ENCODE measurements at regions not wholly inside any gene's neighbourhood (a gene's known extent, or its start where the extent isn't known, plus 50 kb on each side); places are given as distances from the start of the nearest gene placed in this dataset.
"Not testable (repeated sequence)": the region's sequence is repeated elsewhere in the genome, so short reads cannot be mapped to it uniquely, and the experiment has no call there.

GRCh38 chr4:85043812-85044496 lies 77.5 kb upstream of the WDFY3 start:
- Histone ChIP-seq H3K27ac (peak overlapping the region; percentile 33 to 63; a peak in 4 of 6 replicates), H3K4me1 (peaks cover 18% of the 10 kb centered on the region; the same call in 2 of the 3 replicates), H3K4me2 (peak overlapping the region; percentile 45; the same call in 2 of the 3 replicates)
- H3K4me3 ChIP-seq, FAIRE-seq, CTCF ChIA-PET, H3K9me3 ChIP-seq, POLR2A ChIA-PET: not testable (repeated sequence)
- 19% methylated on average over 3 of the region's 6 CpGs for WGBS (ENCODE audit: missing lambda C conversion rate)
- ATAC-seq (peak in 1 of 2 experiments; percentile 82; a peak in 3 of 6 replicates), DNase-seq (ENCODE audit: low read depth in 1 of 2, low spot score in 1 of 2) (peak in 1 of 2 experiments; percentile 72)

GRCh38 chr4:85050736-85051135 lies 84.2 kb upstream of the WDFY3 start:
- DNase-seq (ENCODE audit: low read depth in 1 of 2, low spot score in 1 of 2) (no peak), ATAC-seq (no peak), FAIRE-seq (no peak)
- Histone ChIP-seq H3K27ac (no peak overlapping the region), H3K4me1 (no peaks in the 10 kb centered on the region), H3K9me3 (no peaks in the 10 kb centered on the region), H3K4me2 (no peak overlapping the region), H3K4me3 (no peak overlapping the region)
- 0% methylated on average over 1 of the region's 1 CpG for WGBS (ENCODE audit: missing lambda C conversion rate)
- POLR2A ChIA-PET: no interaction called here
- CTCF ChIA-PET: interaction anchor here (0.8 kb wide), 1 partner anchor 14 kb away, joined by 3 read pairs; no protein-coding TSS in a partner anchor
- TF ChIP-seq PBX3 (IDR thresholded peaks at IDR 0.05) (no peak), HDAC2 (IDR thresholded peaks at IDR 0.05) (no peak)

- 20% methylated on average over 2 of the region's 2 CpGs for WGBS (ENCODE audit: missing lambda C conversion rate)
- FAIRE-seq: no peak
- ChIA-PET POLR2A (no interaction called here), CTCF (interaction anchor here (0.5 kb wide), 1 partner anchor 301 kb away, joined by 3 read pairs; no protein-coding TSS in a partner anchor)
- Histone ChIP-seq H3K27ac (no peak overlapping the region), H3K4me3 (no peak overlapping the region), H3K4me2 (no peak overlapping the region), H3K4me1 (no peaks in the 10 kb centered on the region), H3K9me3 (no peaks in the 10 kb centered on the region)
- no peak for ATAC-seq
- DNase-seq (ENCODE audit: low read depth in 1 of 2, low spot score in 1 of 2): no peak
- TF ChIP-seq ATOH8 (CRISPR knock-in tag; IDR thresholded peaks at IDR 0.05; ENCODE audit: low read depth) (no peak), GATA3 (IDR thresholded peaks at IDR 0.05; ENCODE audit: borderline replicate concordance) (no peak), ZNF302 (CRISPR knock-in tag; IDR thresholded peaks at IDR 0.05) (no peak), CHD4 (IDR thresholded peaks at IDR 0.05; ENCODE audit: borderline replicate concordance) (no peak), CHD2 (IDR thresholded peaks at IDR 0.05; ENCODE audit: low read length, partially characterized antibody) (no peak), EHMT2 (IDR thresholded peaks at IDR 0.05; ENCODE audit: low read depth) (no peak), MAX (IDR thresholded peaks at IDR 0.05) (no peak), FOXS1 (CRISPR knock-in tag; IDR thresholded peaks at IDR 0.05) (no peak), E2F6 (IDR thresholded peaks at IDR 0.05; ENCODE audit: borderline replicate concordance, low read depth) (no peak), ZC3H11A (IDR thresholded peaks at IDR 0.05) (no peak), SREBF2 (IDR thresholded peaks at IDR 0.05) (no peak)
These were observed 85.0 kb upstream of the WDFY3 start for GRCh38 chr4:85051526-85051925.

- WGBS (ENCODE audit: missing lambda C conversion rate): 14% methylated on average over 2 of the region's 3 CpGs
- DNase-seq (ENCODE audit: low read depth in 1 of 2, low spot score in 1 of 2); FAIRE-seq; H3K9me3 ChIP-seq; H3K4me1 ChIP-seq; H3K4me3 ChIP-seq; H3K27ac ChIP-seq; H3K4me2 ChIP-seq; CTCF ChIA-PET; ATAC-seq; POLR2A ChIA-PET: not testable (repeated sequence)
These were observed 88.4 kb upstream of the WDFY3 start for GRCh38 chr4:85054925-85055324.

GRCh38 chr4:85058551-85058950 lies 92.1 kb upstream of the WDFY3 start:
- FAIRE-seq (no peak), DNase-seq (ENCODE audit: low read depth in 1 of 2, low spot score in 1 of 2) (no peak), ATAC-seq (no peak)
- POLR2A ChIA-PET: no interaction called here
- WGBS (ENCODE audit: missing lambda C conversion rate): 71% methylated on average over 3 of the region's 3 CpGs
- Histone ChIP-seq H3K27ac (no peak overlapping the region), H3K4me3 (no peak overlapping the region), H3K4me2 (no peak overlapping the region), H3K4me1 (no peaks in the 10 kb centered on the region), H3K9me3 (no peaks in the 10 kb centered on the region)
- TF ChIP-seq FOSL2 (IDR thresholded peaks at IDR 0.05) (no peak), FOSL2 (CRISPR knock-in tag; IDR thresholded peaks at IDR 0.05) (no peak), EP300 (IDR thresholded peaks at IDR 0.05) (no peak), RCOR1 (IDR thresholded peaks at IDR 0.05; ENCODE audit: low read depth, low read length) (no peak), CBX2 (IDR thresholded peaks at IDR 0.05; ENCODE audit: borderline replicate concordance, low read depth) (no peak), POLR2AphosphoS2 (conservative IDR thresholded peaks at IDR 0.05; ENCODE audit: low read length) (no peak), JUN (IDR thresholded peaks at IDR 0.05) (no peak), NPAS2 (CRISPR knock-in tag; IDR thresholded peaks at IDR 0.05; ENCODE audit: borderline replicate concordance) (no peak), TP53 (CRISPR knock-in tag; IDR thresholded peaks at IDR 0.05) (no peak), CBX8 (IDR thresholded peaks at IDR 0.05) (no peak), SREBF2 (IDR thresholded peaks at IDR 0.05) (no peak), TFCP2L1 (CRISPR knock-in tag; IDR thresholded peaks at IDR 0.05) (no peak), MAFK (IDR thresholded peaks at IDR 0.05; ENCODE audit: partially characterized antibody) (no peak), ZNF302 (CRISPR knock-in tag; IDR thresholded peaks at IDR 0.05) (no peak), RARB (CRISPR knock-in tag; IDR thresholded peaks at IDR 0.05) (no peak), E2F6 (IDR thresholded peaks at IDR 0.05; ENCODE audit: borderline replicate concordance, low read depth) (no peak), EHMT2 (IDR thresholded peaks at IDR 0.05; ENCODE audit: low read depth) (no peak)
- CTCF ChIA-PET: no interaction called here
